ENCODE measurements at regions not wholly inside any gene's neighbourhood (a gene's known extent, or its start where the extent isn't known, plus 50 kb on each side); places are given as distances from the start of the nearest gene placed in this dataset.

GRCh38 chr11:92306966-92307510 lies 82.4 kb downstream of the FAT3 start:
- DNase-seq, result no peak
- no peaks in the 10 kb centered on the region for H3K4me1 Mint-ChIP-seq
- H3K27me3 Mint-ChIP-seq, result peaks cover 0 to 9% (median 2%) of the 10 kb centered on the region in 3 donors
- no peak overlapping the region for H3K4me3 Mint-ChIP-seq
- peaks cover 0 to 3% (median 0%) of the 10 kb centered on the region in 7 donors for H3K9me3 Mint-ChIP-seq
- ATAC-seq (ENCODE audit: low read depth in 2 of 2), result no peak
- H3K36me3 Mint-ChIP-seq, result no peaks in the 10 kb centered on the region
- H3K27ac Mint-ChIP-seq, result no peak overlapping the region

- no peak for DNase-seq
Observed at GRCh38 chr11:92308366-92308765, 83.7 kb downstream of the FAT3 start.

GRCh38 chr11:92311616-92312449 lies 87.2 kb downstream of the FAT3 start:
- Mint-ChIP-seq H3K27ac (peak overlapping the region in 1 of 6 donors; percentile 34), H3K27me3 (peaks cover 0 to 9% (median 3%) of the 10 kb centered on the region in 3 donors), H3K36me3 (no peaks in the 10 kb centered on the region), H3K4me1 (no peaks in the 10 kb centered on the region), H3K4me3 (no peak overlapping the region), H3K9me3 (no peaks in the 10 kb centered on the region)
- ATAC-seq (ENCODE audit: low read depth in 2 of 2) (no peak), DNase-seq (no peak)

More at GRCh38 chr11:92308366-92308765, 83.7 kb downstream of the FAT3 start:
- peaks cover 0 to under 1% (median 0%) of the 10 kb centered on the region in 7 donors for H3K9me3 Mint-ChIP-seq
- H3K4me3 Mint-ChIP-seq, result no peak overlapping the region
- no peak for ATAC-seq (ENCODE audit: low read depth in 2 of 2)
- peaks cover 0 to 9% (median 3%) of the 10 kb centered on the region in 3 donors for H3K27me3 Mint-ChIP-seq
- no peak overlapping the region for H3K27ac Mint-ChIP-seq
- H3K36me3 Mint-ChIP-seq, result no peaks in the 10 kb centered on the region
- H3K4me1 Mint-ChIP-seq, result no peaks in the 10 kb centered on the region

- H3K4me3 Mint-ChIP-seq, result no peak overlapping the region
- no peaks in the 10 kb centered on the region for H3K36me3 Mint-ChIP-seq
- no peak for ATAC-seq (ENCODE audit: low read depth in 2 of 2)
- peaks cover 0 to 2% (median 0%) of the 10 kb centered on the region in 7 donors for H3K9me3 Mint-ChIP-seq
- no peaks in the 10 kb centered on the region for H3K4me1 Mint-ChIP-seq
- peaks cover 0 to 9% (median 3%) of the 10 kb centered on the region in 3 donors for H3K27me3 Mint-ChIP-seq
- no peak overlapping the region for H3K27ac Mint-ChIP-seq
- DNase-seq, result no peak
Observed at GRCh38 chr11:92313784-92314183, 89.2 kb downstream of the FAT3 start.

- DNase-seq, result no peak
Observed at GRCh38 chr11:92314499-92314898, 89.9 kb downstream of the FAT3 start.

GRCh38 chr11:92316106-92316809 lies 91.6 kb downstream of the FAT3 start:
- no peak for DNase-seq
- no peaks in the 10 kb centered on the region for H3K36me3 Mint-ChIP-seq
- H3K4me3 Mint-ChIP-seq, result no peak overlapping the region
- no peaks in the 10 kb centered on the region for H3K4me1 Mint-ChIP-seq
- peaks cover 0 to 3% (median 0%) of the 10 kb centered on the region in 3 donors for H3K27me3 Mint-ChIP-seq
- peaks cover 0 to 11% (median 0%) of the 10 kb centered on the region in 7 donors for H3K9me3 Mint-ChIP-seq
- ATAC-seq (ENCODE audit: low read depth in 2 of 2), result no peak
- H3K27ac Mint-ChIP-seq, result no peak overlapping the region

More at GRCh38 chr11:92314499-92314898, 89.9 kb downstream of the FAT3 start:
- no peaks in the 10 kb centered on the region for H3K36me3 Mint-ChIP-seq
- ATAC-seq (ENCODE audit: low read depth in 2 of 2), result no peak
- peaks cover 0 to 9% (median 0%) of the 10 kb centered on the region in 7 donors for H3K9me3 Mint-ChIP-seq
- H3K27me3 Mint-ChIP-seq, result peaks cover 0 to 3% (median 2%) of the 10 kb centered on the region in 3 donors
- H3K27ac Mint-ChIP-seq, result no peak overlapping the region
- H3K4me1 Mint-ChIP-seq, result no peaks in the 10 kb centered on the region
- H3K4me3 Mint-ChIP-seq, result no peak overlapping the region

- no peak overlapping the region for H3K27ac Mint-ChIP-seq
- peaks cover 0 to 11% (median 0%) of the 10 kb centered on the region in 7 donors for H3K9me3 Mint-ChIP-seq
- no peak for ATAC-seq (ENCODE audit: low read depth in 2 of 2)
- H3K4me3 Mint-ChIP-seq, result no peak overlapping the region
- no peaks in the 10 kb centered on the region for H3K36me3 Mint-ChIP-seq
- H3K27me3 Mint-ChIP-seq, result no peaks in the 10 kb centered on the region
- H3K4me1 Mint-ChIP-seq, result no peaks in the 10 kb centered on the region
- no peak for DNase-seq
Observed at GRCh38 chr11:92317222-92317621, 92.6 kb downstream of the FAT3 start.

- Mint-ChIP-seq H3K4me1 (no peaks in the 10 kb centered on the region), H3K4me3 (no peak overlapping the region), H3K36me3 (no peaks in the 10 kb centered on the region), H3K27me3 (no peaks in the 10 kb centered on the region), H3K9me3 (peaks cover 0 to 12% (median 0%) of the 10 kb centered on the region in 7 donors), H3K27ac (no peak overlapping the region)
- no peak for ATAC-seq (ENCODE audit: low read depth in 2 of 2)
- no peak for DNase-seq
Observed at GRCh38 chr11:92317721-92318120, 93.1 kb downstream of the FAT3 start.

- no peak for ATAC-seq (ENCODE audit: low read depth in 2 of 2)
- no peak for DNase-seq
- H3K9me3 Mint-ChIP-seq, result peaks cover 0 to 29% (median 1%) of the 10 kb centered on the region in 7 donors
- no peaks in the 10 kb centered on the region for H3K27me3 Mint-ChIP-seq
- H3K4me1 Mint-ChIP-seq, result no peaks in the 10 kb centered on the region
- H3K36me3 Mint-ChIP-seq, result no peaks in the 10 kb centered on the region
- H3K4me3 Mint-ChIP-seq, result no peak overlapping the region
- no peak overlapping the region for H3K27ac Mint-ChIP-seq
Observed at GRCh38 chr11:92322225-92322624, 97.6 kb downstream of the FAT3 start.

- DNase-seq (no peak), ATAC-seq (ENCODE audit: low read depth in 2 of 2) (no peak)
- Mint-ChIP-seq H3K4me1 (no peaks in the 10 kb centered on the region), H3K36me3 (no peaks in the 10 kb centered on the region), H3K4me3 (no peak overlapping the region), H3K27ac (no peak overlapping the region), H3K27me3 (no peaks in the 10 kb centered on the region), H3K9me3 (peaks cover 0 to 18% (median 1%) of the 10 kb centered on the region in 7 donors)
Observed at GRCh38 chr11:92324890-92325289, 100.3 kb downstream of the FAT3 start.

- no peak for DNase-seq
- H3K27ac Mint-ChIP-seq, result no peak overlapping the region
Observed at GRCh38 chr11:92325416-92325815, 100.8 kb downstream of the FAT3 start.

GRCh38 chr11:92329137-92329536 lies 104.5 kb downstream of the FAT3 start:
- no peak for DNase-seq
- no peak overlapping the region for H3K27ac Mint-ChIP-seq
- H3K27me3 Mint-ChIP-seq, result no peaks in the 10 kb centered on the region
- no peaks in the 10 kb centered on the region for H3K4me1 Mint-ChIP-seq
- no peak overlapping the region for H3K4me3 Mint-ChIP-seq
- H3K36me3 Mint-ChIP-seq, result no peaks in the 10 kb centered on the region
- peaks cover 0 to 7% (median 0%) of the 10 kb centered on the region in 7 donors for H3K9me3 Mint-ChIP-seq
- ATAC-seq (ENCODE audit: low read depth in 2 of 2), result no peak

More at GRCh38 chr11:92325416-92325815, 100.8 kb downstream of the FAT3 start:
- peaks cover 0 to 18% (median 1%) of the 10 kb centered on the region in 7 donors for H3K9me3 Mint-ChIP-seq
- H3K27me3 Mint-ChIP-seq, result no peaks in the 10 kb centered on the region
- no peaks in the 10 kb centered on the region for H3K4me1 Mint-ChIP-seq
- H3K4me3 Mint-ChIP-seq, result no peak overlapping the region
- no peak for ATAC-seq (ENCODE audit: low read depth in 2 of 2)
- no peaks in the 10 kb centered on the region for H3K36me3 Mint-ChIP-seq

- Mint-ChIP-seq H3K4me3 (no peak overlapping the region), H3K9me3 (peaks cover 0 to 2% (median 0%) of the 10 kb centered on the region in 7 donors), H3K4me1 (no peaks in the 10 kb centered on the region), H3K36me3 (no peaks in the 10 kb centered on the region), H3K27me3 (no peaks in the 10 kb centered on the region), H3K27ac (no peak overlapping the region)
- no peak for ATAC-seq (ENCODE audit: low read depth in 2 of 2)
- DNase-seq, result no peak
Observed at GRCh38 chr11:92329646-92330045, 105.0 kb downstream of the FAT3 start.

Measured in naive B cell (primary cell).